Osteocyte (in vitro differentiated cells): ENCODE measurements at regions not wholly inside any gene's neighbourhood (a gene's known extent, or its start where the extent isn't known, plus 50 kb on each side); places are given as distances from the start of the nearest gene placed in this dataset.

Experiments used
- DNase-seq: peaks from one replicate; pipeline ENCODE4 v3.0.0; 2021; ENCODE audit warnings: mixed read lengths; ENCODE audit not compliant: unreplicated experiment; ENCODE audit errors: extremely low spot score
- H3K27ac Mint-ChIP-seq: one replicate; pipeline ENCODE4 v1.8.0; 2021; ENCODE audit warnings: mild to moderate bottlenecking, mixed read lengths; ENCODE audit not compliant: unreplicated experiment
- H3K27me3 Mint-ChIP-seq: one replicate; pipeline ENCODE4 v1.8.0; 2021; ENCODE audit warnings: mixed read lengths; ENCODE audit not compliant: unreplicated experiment
- H3K36me3 Mint-ChIP-seq: one replicate; pipeline ENCODE4 v1.8.0; 2021; ENCODE audit warnings: mixed read lengths; ENCODE audit not compliant: unreplicated experiment
- H3K4me1 Mint-ChIP-seq: one replicate; pipeline ENCODE4 v1.8.0; 2021; ENCODE audit warnings: mixed read lengths; ENCODE audit not compliant: unreplicated experiment
- H3K4me3 Mint-ChIP-seq: one replicate; pipeline ENCODE4 v1.8.0; 2021; ENCODE audit warnings: mild to moderate bottlenecking, moderate library complexity, mixed read lengths; ENCODE audit not compliant: unreplicated experiment
- H3K9me3 Mint-ChIP-seq: one replicate; pipeline ENCODE4 v1.8.0; 2021; ENCODE audit warnings: mixed read lengths; ENCODE audit not compliant: unreplicated experiment
- CTCF ChIP-seq: fragments of 200-600 bp; sonication (generic); IDR thresholded peaks from 2 replicates; pipeline ENCODE4 v1.5.0; 2021; ENCODE audit warnings: antibody characterized with exemption, mild to moderate bottlenecking, moderate library complexity

GRCh38 chr5:166503506-166503905 is 1787.9 kb upstream of the WWC1 start:
- no peak overlapping the region for H3K4me3 Mint-ChIP-seq
- no peaks in the 10 kb centered on the region for H3K36me3 Mint-ChIP-seq
- no peak for DNase-seq
- H3K27ac Mint-ChIP-seq: no peak overlapping the region
- H3K9me3 Mint-ChIP-seq: peaks cover 23% of the 10 kb centered on the region
- TF ChIP-seq CTCF: no peak
- H3K27me3 Mint-ChIP-seq: no peaks in the 10 kb centered on the region
- no peaks in the 10 kb centered on the region for H3K4me1 Mint-ChIP-seq

- Mint-ChIP-seq H3K4me1 (no peaks in the 10 kb centered on the region), H3K36me3 (no peaks in the 10 kb centered on the region), H3K4me3 (no peak overlapping the region), H3K27ac (no peak overlapping the region), H3K27me3 (no peaks in the 10 kb centered on the region), H3K9me3 (peaks cover 30% of the 10 kb centered on the region)
- no peak for TF ChIP-seq CTCF
- no peak for DNase-seq
These were observed 1786.4 kb upstream of the WWC1 start for GRCh38 chr5:166505067-166505466.

GRCh38 chr5:166505544-166505943 is 1785.9 kb upstream of the WWC1 start:
- no peak for TF ChIP-seq CTCF
- H3K27me3 Mint-ChIP-seq: no peaks in the 10 kb centered on the region
- DNase-seq: no peak
- no peak overlapping the region for H3K27ac Mint-ChIP-seq
- no peaks in the 10 kb centered on the region for H3K4me1 Mint-ChIP-seq
- H3K9me3 Mint-ChIP-seq: peaks cover 30% of the 10 kb centered on the region
- H3K4me3 Mint-ChIP-seq: no peak overlapping the region
- H3K36me3 Mint-ChIP-seq: no peaks in the 10 kb centered on the region

GRCh38 chr5:166507810-166508425 is 1783.5 kb upstream of the WWC1 start:
- no peak for DNase-seq
- no peak for TF ChIP-seq CTCF
- H3K27me3 Mint-ChIP-seq: no peaks in the 10 kb centered on the region

GRCh38 chr5:166509085-166509484 is 1782.4 kb upstream of the WWC1 start:
- Mint-ChIP-seq H3K4me1 (no peaks in the 10 kb centered on the region), H3K36me3 (no peaks in the 10 kb centered on the region), H3K9me3 (peaks cover 35% of the 10 kb centered on the region), H3K27me3 (no peaks in the 10 kb centered on the region), H3K4me3 (no peak overlapping the region), H3K27ac (no peak overlapping the region)
- TF ChIP-seq CTCF: no peak
- DNase-seq: no peak

More at GRCh38 chr5:166507810-166508425, 1783.5 kb upstream of the WWC1 start:
- Mint-ChIP-seq H3K27ac (no peak overlapping the region), H3K9me3 (peaks cover 29% of the 10 kb centered on the region), H3K4me1 (no peaks in the 10 kb centered on the region), H3K4me3 (no peak overlapping the region), H3K36me3 (no peaks in the 10 kb centered on the region)
